ENCODE measurements at regions not wholly inside any gene's neighbourhood (a gene's known extent, or its start where the extent isn't known, plus 50 kb on each side); places are given as distances from the start of the nearest gene placed in this dataset.
A peak's percentile ranks its signal among the peaks of the same experiment; 100 is the strongest.

GRCh38 chr6:1111361-1111760 is 200.5 kb upstream of the FOXQ1 start:
- no peaks in the 10 kb centered on the region for H3K36me3 ChIP-seq

GRCh38 chr6:1110941-1111349 is 201.0 kb upstream of the FOXQ1 start:
- no peak for TF ChIP-seq Cebpa-rat (IDR thresholded peaks at IDR 0.05)
- Histone ChIP-seq H3K4me3 (no peak overlapping the region), H4K20me1 (no peaks in the 10 kb centered on the region), H3K4me2 (no peak overlapping the region), H3K27me3 (no peaks in the 10 kb centered on the region), H3K4me1 (no peaks in the 10 kb centered on the region), H3K27ac (no peak overlapping the region), H3K9ac (no peak overlapping the region), H3K9me3 (no peaks in the 10 kb centered on the region), H3K36me3 (no peaks in the 10 kb centered on the region)

More at GRCh38 chr6:1111361-1111760, 200.5 kb upstream of the FOXQ1 start:
- H3K27me3 ChIP-seq = no peaks in the 10 kb centered on the region
- H3K9ac ChIP-seq = no peak overlapping the region
- H3K4me1 ChIP-seq = no peaks in the 10 kb centered on the region
- no peaks in the 10 kb centered on the region for H3K9me3 ChIP-seq
- H3K4me2 ChIP-seq = no peak overlapping the region
- H3K4me3 ChIP-seq = no peak overlapping the region
- no peak overlapping the region for H3K27ac ChIP-seq
- TF ChIP-seq Cebpa-rat (IDR thresholded peaks at IDR 0.05) = no peak
- H4K20me1 ChIP-seq = no peaks in the 10 kb centered on the region

GRCh38 chr6:1110164-1110563 is 201.7 kb upstream of the FOXQ1 start:
- no peak overlapping the region for H3K4me3 ChIP-seq
- no peak for TF ChIP-seq Cebpa-rat (IDR thresholded peaks at IDR 0.05)
- no peak overlapping the region for H3K9ac ChIP-seq
- H4K20me1 ChIP-seq = no peaks in the 10 kb centered on the region
- H3K4me2 ChIP-seq = no peak overlapping the region
- H3K27ac ChIP-seq = no peak overlapping the region
- no peaks in the 10 kb centered on the region for H3K4me1 ChIP-seq
- H3K36me3 ChIP-seq = no peaks in the 10 kb centered on the region
- H3K27me3 ChIP-seq = no peaks in the 10 kb centered on the region
- H3K9me3 ChIP-seq = no peaks in the 10 kb centered on the region

DNA sequence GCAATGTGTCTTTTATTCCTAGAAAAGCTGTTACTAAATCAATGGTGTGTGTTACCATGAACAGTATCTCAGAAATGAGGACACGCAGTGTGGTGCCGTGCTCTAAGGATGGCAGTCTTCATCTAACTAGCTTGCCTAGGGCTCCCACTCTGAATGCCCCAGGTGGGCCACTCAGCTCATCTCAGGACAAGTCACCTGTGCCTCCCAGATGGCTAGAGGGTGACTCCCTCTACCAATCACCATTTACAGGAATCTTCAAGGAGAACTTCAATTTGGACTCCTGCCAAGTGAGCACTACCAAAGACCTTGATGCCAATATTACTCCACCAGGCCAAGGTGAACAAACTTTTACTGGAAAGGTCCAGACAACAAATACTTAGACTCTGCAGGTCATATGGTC is 202.8 kb upstream of the FOXQ1 start:
- Histone ChIP-seq H3K36me3 (no peaks in the 10 kb centered on the region), H3K9ac (no peak overlapping the region), H3K4me3 (no peak overlapping the region), H3K9me3 (no peaks in the 10 kb centered on the region), H4K20me1 (no peaks in the 10 kb centered on the region), H3K27ac (no peak overlapping the region), H3K4me1 (no peaks in the 10 kb centered on the region), H3K27me3 (no peaks in the 10 kb centered on the region), H3K4me2 (no peak overlapping the region)
- TF ChIP-seq Cebpa-rat (IDR thresholded peaks at IDR 0.05) = no peak

- H3K4me3 ChIP-seq = no peak overlapping the region
- H3K9ac ChIP-seq = no peak overlapping the region
- H3K36me3 ChIP-seq = no peaks in the 10 kb centered on the region
- no peaks in the 10 kb centered on the region for H3K9me3 ChIP-seq
- H3K27me3 ChIP-seq = no peaks in the 10 kb centered on the region
- TF ChIP-seq Cebpa-rat (IDR thresholded peaks at IDR 0.05) = no peak
- H3K4me2 ChIP-seq = no peak overlapping the region
- H3K4me1 ChIP-seq = peaks cover 5% of the 10 kb centered on the region
- H3K27ac ChIP-seq = no peak overlapping the region
- no peaks in the 10 kb centered on the region for H4K20me1 ChIP-seq
These were observed 203.7 kb upstream of the FOXQ1 start for GRCh38 chr6:1108198-1108597.

DNA sequence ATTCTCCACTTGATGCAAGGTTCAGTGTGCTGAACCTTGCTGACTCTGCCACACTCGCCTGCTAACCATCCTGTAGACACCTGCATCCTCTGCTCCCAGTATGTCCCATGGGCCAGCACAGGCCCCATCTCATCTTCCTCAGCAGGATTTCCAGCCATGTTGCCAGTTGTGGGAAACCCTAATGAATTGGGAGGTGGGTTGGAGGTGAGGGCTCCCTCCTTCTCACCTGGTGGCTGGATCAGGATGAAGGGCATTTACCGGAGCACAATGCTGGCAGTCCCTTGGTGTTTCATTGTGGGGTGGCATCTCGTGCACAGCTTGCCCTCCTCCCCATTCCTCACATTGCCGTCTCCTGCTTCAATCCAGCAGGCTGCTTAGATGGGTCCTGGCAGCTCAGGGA is 204.3 kb upstream of the FOXQ1 start:
- no peak overlapping the region for H3K4me2 ChIP-seq
- TF ChIP-seq Cebpa-rat (IDR thresholded peaks at IDR 0.05) = no peak
- H3K9ac ChIP-seq = no peak overlapping the region
- no peaks in the 10 kb centered on the region for H3K27me3 ChIP-seq
- H3K27ac ChIP-seq = no peak overlapping the region
- no peaks in the 10 kb centered on the region for H3K36me3 ChIP-seq
- no peaks in the 10 kb centered on the region for H4K20me1 ChIP-seq
- peaks cover 11% of the 10 kb centered on the region for H3K4me1 ChIP-seq
- H3K4me3 ChIP-seq = no peak overlapping the region
- H3K9me3 ChIP-seq = no peaks in the 10 kb centered on the region

GRCh38 chr6:1105833-1106400 is 206.0 kb upstream of the FOXQ1 start:
- no peak overlapping the region for H3K4me2 ChIP-seq
- no peak overlapping the region for H3K27ac ChIP-seq
- H4K20me1 ChIP-seq = no peaks in the 10 kb centered on the region
- H3K9me3 ChIP-seq = no peaks in the 10 kb centered on the region
- no peaks in the 10 kb centered on the region for H3K36me3 ChIP-seq
- TF ChIP-seq Cebpa-rat (IDR thresholded peaks at IDR 0.05) = no peak
- H3K4me3 ChIP-seq = no peak overlapping the region
- H3K9ac ChIP-seq = no peak overlapping the region
- peaks cover 20% of the 10 kb centered on the region for H3K4me1 ChIP-seq
- no peaks in the 10 kb centered on the region for H3K27me3 ChIP-seq

- Histone ChIP-seq H3K36me3 (no peaks in the 10 kb centered on the region), H3K4me2 (no peak overlapping the region), H3K4me1 (peaks cover 20% of the 10 kb centered on the region), H3K9me3 (no peaks in the 10 kb centered on the region), H3K9ac (no peak overlapping the region), H3K27me3 (no peaks in the 10 kb centered on the region), H3K27ac (no peak overlapping the region), H4K20me1 (no peaks in the 10 kb centered on the region), H3K4me3 (no peak overlapping the region)
- TF ChIP-seq Cebpa-rat (IDR thresholded peaks at IDR 0.05) = no peak
These were observed 206.8 kb upstream of the FOXQ1 start for GRCh38 chr6:1104988-1105670.

- Histone ChIP-seq H3K4me3 (no peak overlapping the region), H3K4me2 (no peak overlapping the region), H3K4me1 (peaks cover 20% of the 10 kb centered on the region), H3K9me3 (no peaks in the 10 kb centered on the region), H4K20me1 (no peaks in the 10 kb centered on the region), H3K27ac (no peak overlapping the region), H3K9ac (no peak overlapping the region), H3K27me3 (no peaks in the 10 kb centered on the region), H3K36me3 (no peaks in the 10 kb centered on the region)
- TF ChIP-seq Cebpa-rat (IDR thresholded peaks at IDR 0.05) = no peak
These were observed 207.8 kb upstream of the FOXQ1 start for GRCh38 chr6:1103945-1104623.

GRCh38 chr6:1103021-1103420 is 208.9 kb upstream of the FOXQ1 start:
- TF ChIP-seq Cebpa-rat (IDR thresholded peaks at IDR 0.05) = no peak
- no peaks in the 10 kb centered on the region for H3K27me3 ChIP-seq

More at GRCh38 chr6:1103021-1103420, 208.9 kb upstream of the FOXQ1 start:
- Histone ChIP-seq H3K4me3 (no peak overlapping the region), H4K20me1 (no peaks in the 10 kb centered on the region), H3K9me3 (no peaks in the 10 kb centered on the region), H3K4me1 (peaks cover 20% of the 10 kb centered on the region), H3K4me2 (peak overlapping the region; percentile 65), H3K36me3 (no peaks in the 10 kb centered on the region), H3K9ac (no peak overlapping the region; the same call in 1 of the 2 replicates), H3K27ac (no peak overlapping the region)

Measured in BLaER1 (cell line).